H9 (cell line): ENCODE measurements at regions not wholly inside any gene's neighbourhood (a gene's known extent, or its start where the extent isn't known, plus 50 kb on each side); places are given as distances from the start of the nearest gene placed in this dataset.

Source experiments
- DNase-seq: peaks from one replicate; pipeline ENCODE4 v3.0.0-alpha.2; 2017
- H2AFZ ChIP-seq: one replicate; pipeline ENCODE4 v1.6.1; 2013; ENCODE audit warnings: mild to moderate bottlenecking, low read length, control low read depth, moderate library complexity
- H2AK5ac ChIP-seq: 2 replicates; pipeline ENCODE4 v1.6.1; 2013; ENCODE audit warnings: low read length, control low read depth, mixed read lengths; ENCODE audit not compliant: insufficient read length
- H2BK120ac ChIP-seq: one replicate; pipeline ENCODE4 v1.6.1; 2013; ENCODE audit warnings: low read depth, mild to moderate bottlenecking, low read length, control low read depth, inconsistent platforms; ENCODE audit not compliant: poor library complexity, severe bottlenecking
- H2BK12ac ChIP-seq: 2 replicates; pipeline ENCODE4 v1.6.1; 2013; ENCODE audit warnings: low read length, control low read depth, mixed read lengths, low read depth; ENCODE audit not compliant: insufficient read length
- H2BK15ac ChIP-seq: 2 replicates; pipeline ENCODE4 v1.6.1; 2013; ENCODE audit warnings: low read depth, low read length, control low read depth
- H2BK20ac ChIP-seq: one replicate; pipeline ENCODE4 v1.6.1; 2013; ENCODE audit warnings: low read depth, mild to moderate bottlenecking, low read length, control low read depth, inconsistent platforms; ENCODE audit not compliant: poor library complexity, severe bottlenecking
- H2BK5ac ChIP-seq: 2 replicates; pipeline ENCODE4 v1.6.1; 2013; ENCODE audit warnings: low read length, control low read depth, mixed read lengths; ENCODE audit not compliant: insufficient read length
- H3K14ac ChIP-seq: 2 replicates; pipeline ENCODE4 v1.6.1; 2013; ENCODE audit warnings: low read length, control low read depth; ENCODE audit not compliant: insufficient read depth
- H3K18ac ChIP-seq: 2 replicates; pipeline ENCODE4 v1.6.1; 2013; ENCODE audit warnings: low read depth, mild to moderate bottlenecking, mixed read lengths, low read length, control low read depth; ENCODE audit not compliant: insufficient read length
- H3K23ac ChIP-seq: 2 replicates; pipeline ENCODE4 v1.6.1; 2013; ENCODE audit warnings: low read length, control low read depth, mixed read lengths, low read depth; ENCODE audit not compliant: insufficient read length
- H3K23me2 ChIP-seq: 2 replicates; pipeline ENCODE4 v1.6.1; 2013; ENCODE audit warnings: low read depth, mild to moderate bottlenecking, mixed read lengths, low read length, control low read depth; ENCODE audit not compliant: insufficient read length, poor library complexity, severe bottlenecking
- H3K27ac ChIP-seq: 2 replicates; pipeline ENCODE4 v1.5.1; 2013; ENCODE audit warnings: low read length, control low read depth, mixed read lengths, low read depth; ENCODE audit not compliant: insufficient read length
- H3K27me3 ChIP-seq: 2 replicates; pipeline ENCODE4 v1.6.1; 2013; ENCODE audit warnings: low read length, control low read depth, inconsistent platforms; ENCODE audit not compliant: insufficient read depth
- H3K4ac ChIP-seq: 2 replicates; pipeline ENCODE4 v1.6.1; 2013; ENCODE audit warnings: low read depth, mild to moderate bottlenecking, control low read depth, inconsistent platforms, low read length, moderate library complexity
- H3K4me1 ChIP-seq: 2 replicates; pipeline ENCODE4 v1.6.1; 2013; ENCODE audit warnings: low read length, control low read depth, inconsistent platforms; ENCODE audit not compliant: insufficient read depth
- H3K4me2 ChIP-seq: 2 replicates; pipeline ENCODE4 v1.6.1; 2013; ENCODE audit warnings: low read length, control low read depth, mixed read lengths; ENCODE audit not compliant: insufficient read length, insufficient read depth
- H3K56ac ChIP-seq: 2 replicates; pipeline ENCODE4 v1.6.1; 2013; ENCODE audit warnings: low read depth, mild to moderate bottlenecking, mixed read lengths, low read length, control low read depth; ENCODE audit not compliant: insufficient read length
- H3K79me1 ChIP-seq: 2 replicates; pipeline ENCODE4 v1.6.1; 2013; ENCODE audit warnings: low read depth, mild to moderate bottlenecking, moderate library complexity, low read length, control low read depth, inconsistent platforms; ENCODE audit not compliant: insufficient read depth, poor library complexity, severe bottlenecking
- H3K79me2 ChIP-seq: 2 replicates; pipeline ENCODE4 v1.6.1; 2013; ENCODE audit warnings: low read length, control low read depth, inconsistent platforms; ENCODE audit not compliant: insufficient read depth
- H3K9ac ChIP-seq: 2 replicates; pipeline ENCODE4 v1.6.1; 2013; ENCODE audit warnings: low read length, control low read depth, mixed read lengths; ENCODE audit not compliant: insufficient read length; ENCODE audit errors: extremely low read depth
- H3K9me3 ChIP-seq: one replicate; pipeline ENCODE4 v1.6.1; 2013; ENCODE audit warnings: low read depth, low read length, inconsistent platforms; ENCODE audit not compliant: control insufficient read depth
- H3T11ph ChIP-seq: one replicate; pipeline ENCODE4 v1.6.1; 2013; ENCODE audit warnings: mild to moderate bottlenecking, low read length, control low read depth, inconsistent platforms
- H4K20me1 ChIP-seq: one replicate; pipeline ENCODE4 v1.6.1; 2013; ENCODE audit not compliant: control insufficient read depth, insufficient read length, insufficient read depth
- H4K5ac ChIP-seq: 2 replicates; pipeline ENCODE4 v1.6.1; 2013; ENCODE audit warnings: low read depth, mild to moderate bottlenecking, mixed read lengths, low read length, control low read depth; ENCODE audit not compliant: insufficient read length
- H4K8ac ChIP-seq: replicated peaks from 2 replicates; pipeline ENCODE4 v1.6.1; 2013; ENCODE audit warnings: low read length, control low read depth, mixed read lengths, low read depth; ENCODE audit not compliant: insufficient read length
- H4K91ac ChIP-seq: 2 replicates; pipeline ENCODE4 v1.6.1; 2013; ENCODE audit warnings: low read depth, mild to moderate bottlenecking, moderate library complexity, mixed read lengths, low read length, control low read depth; ENCODE audit not compliant: insufficient read length
- H3K27ac Mint-ChIP-seq, 3 experiments: 2 replicates in 2 of 3; 3 replicates in 1 of 3; pipeline ENCODE4 v1.8.0; 2020 to 2021; ENCODE audit warnings: mixed read lengths in 3 of 3, mild to moderate bottlenecking in 1 of 3, moderate library complexity in 1 of 3
- H3K27me3 Mint-ChIP-seq: 2 replicates; pipeline ENCODE4 v1.8.0; 2021; ENCODE audit warnings: low read depth, mild to moderate bottlenecking, moderate library complexity, mixed read lengths
- H3K36me3 Mint-ChIP-seq, 3 experiments: 2 replicates in 2 of 3; 3 replicates in 1 of 3; pipeline ENCODE4 v1.8.0; 2020 to 2021; ENCODE audit warnings: low read depth in 3 of 3, mixed read lengths in 3 of 3; ENCODE audit not compliant: insufficient read depth in 1 of 3
- H3K4me1 Mint-ChIP-seq, 2 experiments: 2 replicates each; pipeline ENCODE4 v1.8.0; 2020; ENCODE audit warnings: mixed read lengths in 2 of 2
- H3K4me3 Mint-ChIP-seq, 2 experiments: 2 replicates in 1 of 2; 3 replicates in 1 of 2; pipeline ENCODE4 v1.8.0; 2020 to 2021; ENCODE audit warnings: mild to moderate bottlenecking in 2 of 2, mixed read lengths in 2 of 2, moderate library complexity in 1 of 2
- H3K9me3 Mint-ChIP-seq, 2 experiments: 2 replicates in 1 of 2; 3 replicates in 1 of 2; pipeline ENCODE4 v1.8.0; 2020; ENCODE audit warnings: mild to moderate bottlenecking in 2 of 2, mixed read lengths in 2 of 2, moderate library complexity in 1 of 2
- CTCF ChIP-seq: fragments of 200-600 bp; sonication (generic); conservative IDR thresholded peaks from 3 replicates; pipeline ENCODE4 v1.8.0; 2021; ENCODE audit warnings: antibody characterized with exemption, mild to moderate bottlenecking
- WGBS: extraction: QIAGEN DNeasy Blood & Tissue Kit; methylation state at CpG from one replicate; pipeline ENCODE4 v1.1.7; 2013; ENCODE audit warnings: missing lambda C conversion rate, low lambda C conversion rate, mixed read lengths; ENCODE audit not compliant: insufficient read length; ENCODE audit errors: extremely low coverage; 5-methylcytosine and 5-hydroxymethylcytosine counted together

GRCh38 chr13:30120133-30120822 is 187.1 kb downstream of the KATNAL1 start:
- H3K9me3 Mint-ChIP-seq = peaks cover 3% of the 10 kb centered on the region in 2 experiments; a peak in 2 of 5 replicates
- Histone ChIP-seq H3K79me2 (no peaks in the 10 kb centered on the region), H2BK5ac (no peak overlapping the region), H3K18ac (no peak overlapping the region), H4K20me1 (no peaks in the 10 kb centered on the region), H3K23ac (no peak overlapping the region), H4K8ac (no peak overlapping the region), H3K9me3 (no peaks in the 10 kb centered on the region), H3K27ac (no peak overlapping the region), H2BK15ac (no peak overlapping the region), H3K9ac (no peak overlapping the region), H2AFZ (no peak overlapping the region), H2BK120ac (no peak overlapping the region), H4K91ac (no peak overlapping the region), H3K4me2 (no peak overlapping the region), H3K56ac (no peak overlapping the region), H2BK12ac (no peak overlapping the region), H3T11ph (no peak overlapping the region), H3K27me3 (no peaks in the 10 kb centered on the region), H3K4ac (no peak overlapping the region), H3K79me1 (no peaks in the 10 kb centered on the region), H3K14ac (no peak overlapping the region), H3K23me2 (no peaks in the 10 kb centered on the region), H2BK20ac (no peak overlapping the region), H2AK5ac (no peak overlapping the region), H4K5ac (no peak overlapping the region), H3K4me1 (no peaks in the 10 kb centered on the region)
- H3K4me3 Mint-ChIP-seq = no peak overlapping the region
- H3K27me3 Mint-ChIP-seq = no peaks in the 10 kb centered on the region
- WGBS = no CpG with 5 or more reads among the region's 1 CpG
- H3K36me3 Mint-ChIP-seq = peaks cover 0 to 8% (median 1%) of the 10 kb centered on the region in 3 experiments; a peak in 3 of 7 replicates
- TF ChIP-seq CTCF = no peak
- peaks cover 4 to 5% of the 10 kb centered on the region in 2 experiments; a peak in 3 of 4 replicates for H3K4me1 Mint-ChIP-seq
- no peak for DNase-seq
- no peak overlapping the region for H3K27ac Mint-ChIP-seq
